ENCODE measurements at regions not wholly inside any gene's neighbourhood (a gene's known extent, or its start where the extent isn't known, plus 50 kb on each side); places are given as distances from the start of the nearest gene placed in this dataset.
"Not testable (repeated sequence)": the region's sequence is repeated elsewhere in the genome, so short reads cannot be mapped to it uniquely, and the experiment has no call there.

DNA sequence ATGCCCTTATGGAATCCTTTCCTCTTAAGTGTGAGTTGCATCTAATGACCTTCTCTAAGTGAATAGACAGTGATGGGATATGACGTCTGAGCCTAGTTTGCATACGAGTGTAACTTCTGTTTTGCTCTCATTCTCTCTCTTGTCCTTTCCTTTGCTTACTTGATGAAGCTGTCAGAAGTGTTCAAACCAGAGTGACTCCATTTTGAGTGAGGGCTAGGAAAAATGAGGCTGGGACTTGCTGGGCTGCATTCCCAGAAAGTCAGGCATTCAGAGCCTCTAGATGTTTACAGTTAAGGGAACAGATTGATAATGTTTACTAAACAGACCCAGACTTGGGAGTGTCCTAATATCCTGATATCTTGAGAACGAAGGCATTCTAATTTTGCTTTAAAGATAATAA lies 311.2 kb upstream of the SOX4 start:
- DNase-seq (ENCODE audit: low read depth) = not testable (repeated sequence)

DNA sequence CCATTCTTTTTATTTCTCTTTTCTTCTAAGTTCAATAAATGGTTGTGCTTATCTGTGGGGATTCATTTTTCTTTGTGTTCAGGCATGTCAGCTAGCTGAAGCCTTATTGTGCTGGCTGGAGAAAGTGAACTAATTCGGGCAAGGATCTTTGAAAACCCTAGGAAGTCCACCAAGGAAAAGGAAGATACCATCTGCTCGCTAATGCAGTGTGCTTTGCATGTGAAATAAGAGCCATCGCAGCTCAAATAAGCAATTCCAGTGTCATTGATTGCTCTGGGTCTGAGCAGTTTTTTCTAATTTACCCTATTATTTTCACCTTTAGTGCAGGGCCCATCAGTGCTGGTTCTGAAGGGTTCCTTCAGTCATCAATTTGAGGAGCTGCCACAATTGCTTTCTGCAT lies 309.4 kb upstream of the SOX4 start:
- no peak for DNase-seq (ENCODE audit: low read depth)

DNA sequence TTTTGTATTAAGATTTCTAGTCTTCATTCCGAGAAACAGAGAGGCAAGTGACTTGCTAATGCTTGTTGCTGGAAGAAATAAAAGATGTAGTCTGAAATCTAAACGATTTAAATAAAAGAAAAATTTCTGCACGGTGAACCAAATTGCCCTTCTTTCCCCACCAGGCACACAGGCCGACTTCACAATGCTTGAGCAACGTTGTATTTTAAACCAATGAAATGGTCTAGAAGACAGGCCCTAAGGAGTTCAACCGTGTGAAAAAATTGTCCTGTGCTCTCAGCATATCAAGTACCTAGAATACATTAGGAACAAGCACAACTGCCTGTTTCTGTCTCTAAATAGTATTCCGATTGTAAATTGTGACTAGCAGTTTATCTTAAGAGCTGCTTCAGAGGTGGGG lies 308.8 kb upstream of the SOX4 start:
- no peak for DNase-seq (ENCODE audit: low read depth)

DNA sequence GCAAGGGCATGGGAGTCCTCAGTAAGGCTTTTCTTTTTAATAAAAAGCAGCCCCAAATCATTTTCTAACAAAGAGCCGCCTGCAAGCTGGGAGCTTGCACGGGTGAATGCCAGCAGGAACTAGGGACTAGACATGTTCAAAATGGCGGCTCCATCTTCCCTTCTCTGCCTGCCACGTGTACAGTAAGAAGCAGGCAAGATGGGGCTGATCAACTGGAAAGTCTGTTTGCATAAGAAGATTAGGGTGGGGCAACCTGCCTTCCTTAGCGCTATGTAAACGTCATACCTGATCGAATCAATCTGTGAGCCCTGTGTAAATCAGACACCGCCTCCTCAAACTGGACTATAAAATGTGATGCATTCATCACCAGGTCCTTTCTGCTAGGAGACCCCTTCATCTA lies 299.4 kb upstream of the SOX4 start:
- no peak for DNase-seq (ENCODE audit: low read depth)

DNA sequence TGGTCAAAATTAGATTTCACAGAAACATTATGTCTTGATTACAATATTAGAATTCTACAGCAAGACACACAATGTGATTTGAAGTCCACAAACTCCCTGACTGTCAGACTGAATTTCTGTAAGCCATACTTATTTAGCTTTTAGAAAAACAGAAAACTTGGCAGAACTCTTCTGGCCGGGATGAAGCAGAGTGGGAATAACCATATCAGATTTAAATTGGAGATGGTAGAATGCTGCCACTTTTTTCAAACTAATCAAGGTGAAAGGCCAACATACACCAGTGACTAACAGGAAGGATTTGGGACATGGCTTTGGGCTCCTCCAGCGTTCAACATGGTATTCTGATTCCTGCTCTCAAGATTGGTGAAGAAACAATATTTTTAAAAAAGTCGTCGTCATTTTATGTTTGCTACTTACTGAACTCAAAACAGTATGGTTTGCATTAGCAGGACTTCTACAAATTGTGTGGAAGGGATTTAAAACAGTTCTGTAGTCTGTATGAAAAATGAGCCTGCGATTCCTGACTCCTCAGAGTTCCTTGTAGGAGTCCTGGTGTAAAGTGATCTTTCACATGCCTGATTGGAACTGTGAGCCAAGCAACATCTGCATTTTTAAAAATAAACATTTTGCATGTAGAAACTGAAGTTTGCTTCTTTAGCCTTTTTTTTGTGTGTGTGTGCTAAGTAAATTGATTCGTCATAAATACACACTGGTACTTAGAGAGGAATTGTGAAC lies 297.9 kb upstream of the SOX4 start:
- no peak for DNase-seq (ENCODE audit: low read depth)

DNA sequence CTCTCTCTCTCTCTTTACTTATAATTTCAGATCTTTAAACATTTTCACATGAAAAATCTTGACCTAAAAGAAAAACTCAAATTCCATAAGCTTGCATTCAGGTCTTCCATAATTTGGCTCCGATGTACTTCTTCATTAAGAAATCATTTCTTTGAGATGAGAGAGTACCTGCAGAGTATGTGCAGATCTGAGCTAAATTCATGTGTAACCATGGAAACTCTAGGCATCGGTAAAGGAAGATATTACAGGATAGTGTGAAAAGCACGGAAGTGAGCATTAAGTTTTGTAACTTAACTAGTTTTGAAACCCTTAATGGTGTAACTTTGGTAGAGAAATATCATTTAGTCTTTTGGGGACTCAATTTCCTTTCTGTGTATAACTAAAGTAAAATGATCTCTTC lies 295.9 kb upstream of the SOX4 start:
- DNase-seq (ENCODE audit: low read depth) = no peak

DNA sequence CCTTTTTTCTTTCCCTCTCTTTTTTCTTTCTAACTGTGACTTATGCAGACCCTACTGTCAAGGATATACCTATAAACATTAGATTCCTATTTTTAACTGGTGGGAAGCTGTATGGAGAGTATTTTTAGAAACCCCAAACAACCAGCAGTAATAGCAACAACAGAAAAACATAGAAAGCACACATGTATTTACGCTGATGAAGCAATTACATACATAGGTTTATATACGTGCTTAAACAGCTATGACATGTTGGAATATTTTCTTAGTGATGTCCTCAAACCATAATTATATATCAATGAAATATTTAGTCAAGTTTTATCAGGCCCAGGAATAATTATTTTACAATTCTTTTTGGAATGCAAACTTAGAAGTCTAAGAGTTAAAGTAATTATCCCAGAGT lies 294.3 kb upstream of the SOX4 start:
- no peak for DNase-seq (ENCODE audit: low read depth)

DNA sequence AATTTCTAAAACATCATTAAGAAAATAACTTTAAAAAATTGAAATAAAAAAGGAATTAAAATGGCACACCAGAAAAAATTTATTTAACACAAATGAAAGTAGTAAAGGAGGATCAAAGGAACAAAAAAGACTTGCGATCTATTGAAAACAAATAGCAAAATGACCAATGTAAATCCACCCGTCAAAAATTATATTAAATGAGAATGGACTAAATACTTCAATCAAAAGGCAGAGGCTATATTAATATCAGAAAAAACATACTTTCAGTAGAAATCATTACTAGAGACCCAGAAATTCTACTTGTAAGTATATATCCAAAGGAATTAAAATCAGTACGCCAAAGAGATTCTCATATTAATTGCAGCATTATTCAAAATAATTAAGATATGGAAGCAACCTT lies 293.1 kb upstream of the SOX4 start:
- DNase-seq (ENCODE audit: low read depth) = no peak

DNA sequence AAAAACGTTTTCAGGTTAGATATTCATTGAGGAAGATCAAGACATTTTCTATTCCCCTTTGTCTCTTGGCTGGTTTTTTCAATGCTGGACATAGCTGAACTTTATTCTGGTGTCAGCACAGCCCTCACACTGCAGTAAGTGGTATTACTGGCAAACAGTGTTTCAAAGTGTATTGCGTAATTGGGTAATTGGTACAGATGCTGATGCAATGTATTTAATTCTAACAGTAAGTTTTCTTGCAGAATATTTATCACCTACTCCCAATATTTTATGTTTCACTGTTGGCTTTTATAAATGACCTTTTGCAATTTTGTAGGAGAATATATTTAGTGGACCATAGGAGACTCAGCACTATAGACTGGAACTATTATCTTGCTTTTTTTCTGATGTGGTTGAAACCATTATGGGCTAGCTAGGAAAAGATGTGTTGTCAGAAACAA lies 287.6 kb upstream of the SOX4 start:
- no peak for DNase-seq (ENCODE audit: low read depth)

DNA sequence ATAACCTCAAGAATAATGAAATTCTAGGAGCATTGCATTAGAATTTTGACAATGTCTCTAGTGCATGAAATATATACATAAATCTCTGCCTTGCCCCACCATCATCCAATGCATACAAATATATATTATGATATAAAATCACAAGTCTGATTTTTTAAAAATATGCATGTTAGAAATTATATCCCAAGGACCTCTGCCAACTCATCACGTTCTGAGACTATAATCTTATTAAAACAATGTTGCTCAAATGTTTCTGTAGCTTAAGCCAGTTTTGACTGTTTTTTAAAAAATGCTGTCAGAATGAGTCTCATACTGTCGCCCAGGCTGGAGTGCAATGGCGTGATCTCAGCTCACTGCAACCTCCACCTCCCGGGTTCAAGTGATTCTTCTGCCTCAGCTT lies 287.0 kb upstream of the SOX4 start:
- DNase-seq (ENCODE audit: low read depth) = no peak

DNA sequence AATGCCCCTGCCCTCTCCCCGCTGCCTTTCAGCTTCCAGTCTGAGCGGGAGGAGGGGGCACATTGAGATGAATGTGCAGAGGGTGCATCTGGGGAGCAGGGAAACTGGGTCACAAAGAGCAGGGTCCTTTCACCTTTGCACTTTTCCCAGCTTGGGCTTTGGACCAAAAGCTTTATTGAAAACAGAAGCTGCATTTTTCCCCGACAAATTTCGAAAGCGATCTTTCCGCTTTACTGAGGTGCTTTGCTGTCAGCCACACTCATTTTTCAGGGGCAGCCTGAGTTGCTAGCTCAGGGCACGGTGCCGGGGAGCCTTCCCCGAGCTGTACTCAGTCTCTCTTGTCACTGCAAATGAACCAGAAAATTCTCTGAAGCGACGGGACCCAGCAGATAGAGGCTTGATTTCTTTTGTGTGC lies 283.7 kb upstream of the SOX4 start:
- no peak for DNase-seq (ENCODE audit: low read depth)

DNA sequence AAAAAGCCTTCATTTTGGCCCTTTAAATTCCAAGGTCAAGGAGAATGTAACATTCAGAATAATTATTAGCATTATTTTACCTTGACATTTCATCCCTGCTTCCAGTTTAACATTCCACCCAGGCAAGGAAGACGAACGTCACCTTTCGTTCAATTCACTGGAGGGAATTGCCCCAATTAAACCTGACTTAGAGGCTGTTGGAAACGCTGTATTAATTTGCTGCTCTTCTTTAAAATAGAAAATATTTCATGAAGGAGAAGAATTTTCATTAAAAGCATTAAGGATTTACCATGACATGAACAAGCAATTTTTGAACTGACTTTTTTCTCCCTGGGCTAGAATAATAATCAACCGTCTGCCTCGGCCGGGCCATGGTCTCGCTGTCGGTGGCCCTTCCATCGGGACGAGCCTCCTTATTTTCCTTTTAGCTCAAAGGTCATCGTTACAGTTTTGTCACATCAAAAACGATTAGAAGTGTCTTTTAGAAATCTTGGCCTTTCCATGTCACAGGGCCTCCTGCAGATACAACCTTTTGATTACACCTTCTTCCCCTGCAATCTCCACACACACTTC lies 282.9 kb upstream of the SOX4 start:
- DNase-seq (ENCODE audit: low read depth) = no peak

DNA sequence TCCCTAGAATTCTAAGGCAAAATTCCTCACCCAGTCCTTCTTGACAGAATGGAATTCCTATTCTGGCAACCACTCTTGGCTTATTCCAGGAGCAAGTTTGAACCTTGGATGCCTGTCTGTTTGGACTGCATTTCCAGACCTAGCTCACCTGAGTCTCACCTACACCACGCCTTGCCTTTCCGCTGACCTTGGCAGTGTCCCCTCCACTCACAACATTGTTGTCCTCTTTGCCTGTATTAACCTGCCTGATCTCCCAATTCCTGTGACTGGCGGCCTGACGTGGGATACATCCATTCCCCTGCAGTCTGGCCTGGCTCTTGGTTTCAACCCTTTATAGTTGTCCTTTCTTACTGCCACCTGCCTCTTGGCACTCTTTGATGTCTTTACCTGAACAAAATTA lies 281.4 kb upstream of the SOX4 start:
- no peak for DNase-seq (ENCODE audit: low read depth)

DNA sequence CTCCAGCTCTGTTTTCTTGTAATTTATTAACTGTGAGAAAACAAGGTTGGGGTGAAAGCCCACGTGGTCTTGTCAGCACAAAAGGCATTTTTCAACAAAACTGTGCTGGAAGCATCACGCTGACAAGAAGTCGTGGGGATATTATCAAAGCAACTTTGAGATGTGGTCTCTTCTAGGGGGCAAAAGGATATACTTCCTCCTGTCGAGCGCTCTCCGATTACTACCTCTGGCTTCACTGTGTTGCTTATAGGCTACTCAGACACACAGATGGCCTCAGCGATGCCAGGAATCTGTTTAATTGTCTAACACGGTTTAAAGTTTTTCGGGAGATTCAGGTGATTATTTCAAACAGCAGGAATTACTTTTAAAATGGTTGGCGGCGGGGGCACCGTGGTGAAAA lies 275.9 kb upstream of the SOX4 start:
- no peak for DNase-seq (ENCODE audit: low read depth)

DNA sequence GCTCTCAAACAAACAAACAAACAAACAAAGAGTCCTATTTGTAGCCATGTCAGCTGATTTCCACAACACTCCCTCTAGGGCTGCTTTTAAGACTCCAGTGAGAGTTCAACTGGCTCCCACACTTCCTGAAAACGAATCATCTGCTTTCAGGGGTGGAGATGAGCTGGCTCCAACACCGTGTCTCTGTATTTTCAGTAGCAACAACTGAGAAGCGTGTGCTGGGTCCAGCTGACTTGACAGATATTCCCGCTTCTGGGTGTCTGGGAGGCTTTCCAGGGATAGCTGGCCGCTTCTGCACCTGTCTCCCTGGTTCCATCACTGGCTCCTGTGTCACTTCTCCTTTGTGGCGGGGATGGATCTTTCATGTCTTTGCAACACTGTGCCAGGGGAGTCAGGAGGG lies 272.5 kb upstream of the SOX4 start:
- DNase-seq (ENCODE audit: low read depth) = no peak

DNA sequence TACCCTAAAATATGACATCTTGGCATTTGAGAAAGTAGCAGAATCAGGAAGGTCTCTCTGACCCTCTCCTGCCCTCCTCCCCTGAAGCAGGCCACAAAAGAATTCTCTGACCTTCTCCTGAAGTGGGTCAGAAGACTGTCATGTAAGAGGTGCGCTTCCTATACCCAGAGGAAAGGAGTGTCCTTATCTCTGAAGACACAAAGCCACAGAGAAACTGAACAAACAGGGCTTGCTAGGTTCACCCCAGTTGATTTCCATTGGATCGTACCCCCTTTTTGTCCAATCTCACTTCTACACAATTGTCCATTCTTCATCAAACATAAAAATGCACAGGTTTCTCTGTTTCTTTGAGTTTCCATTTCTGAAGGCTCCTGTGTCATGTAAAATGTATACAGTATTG lies 272.0 kb upstream of the SOX4 start:
- no peak for DNase-seq (ENCODE audit: low read depth)

DNA sequence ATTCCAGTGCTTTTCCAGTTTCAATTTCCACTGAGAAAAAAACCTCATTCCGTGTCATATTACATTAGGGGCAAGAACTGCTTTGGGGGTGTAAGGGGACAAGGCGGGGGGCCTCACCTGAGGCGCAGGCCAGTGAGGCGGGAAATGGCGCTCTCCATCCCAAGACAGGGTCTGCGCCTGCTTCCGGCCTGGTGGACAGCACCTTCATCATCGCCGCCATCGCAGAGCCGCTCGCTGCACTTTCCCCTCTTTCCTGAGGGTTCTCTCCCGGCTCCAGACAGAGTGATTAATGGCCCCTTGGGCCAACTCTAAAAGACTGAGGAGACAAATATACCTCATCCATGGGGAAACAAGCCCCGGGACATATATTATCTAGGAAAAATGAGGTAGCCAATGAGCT lies 270.0 kb upstream of the SOX4 start:
- no peak for DNase-seq (ENCODE audit: low read depth)

DNA sequence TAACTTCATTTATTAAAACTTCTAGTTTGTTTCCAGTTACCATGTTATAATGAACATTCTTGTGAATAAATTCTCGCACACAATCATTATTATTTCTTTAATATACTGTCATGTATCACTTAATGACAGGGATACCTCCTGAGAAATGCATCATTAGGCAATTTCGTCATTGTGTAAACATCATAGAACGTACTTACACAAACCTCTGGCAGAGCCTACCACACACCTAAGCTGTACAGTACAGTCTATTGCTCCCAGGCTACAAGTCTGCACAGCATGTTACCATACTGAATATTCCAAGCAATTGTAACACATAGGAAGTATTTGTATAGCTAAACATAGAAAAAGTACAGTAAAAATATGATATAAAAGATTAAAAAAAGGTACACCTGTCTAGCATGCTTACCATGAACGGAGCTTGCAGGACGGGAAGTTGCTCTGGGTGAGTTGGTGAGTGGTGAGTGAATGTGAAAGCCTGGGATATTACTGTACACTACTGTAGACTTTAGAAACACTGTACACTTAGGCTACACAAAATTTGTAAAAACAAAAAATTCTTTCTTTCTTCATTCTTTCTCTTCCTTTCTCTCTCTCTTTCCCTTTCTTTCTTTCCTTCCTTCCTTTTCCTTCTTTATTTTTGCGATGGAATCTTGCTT lies 268.2 kb upstream of the SOX4 start:
- DNase-seq (ENCODE audit: low read depth) = no peak

DNA sequence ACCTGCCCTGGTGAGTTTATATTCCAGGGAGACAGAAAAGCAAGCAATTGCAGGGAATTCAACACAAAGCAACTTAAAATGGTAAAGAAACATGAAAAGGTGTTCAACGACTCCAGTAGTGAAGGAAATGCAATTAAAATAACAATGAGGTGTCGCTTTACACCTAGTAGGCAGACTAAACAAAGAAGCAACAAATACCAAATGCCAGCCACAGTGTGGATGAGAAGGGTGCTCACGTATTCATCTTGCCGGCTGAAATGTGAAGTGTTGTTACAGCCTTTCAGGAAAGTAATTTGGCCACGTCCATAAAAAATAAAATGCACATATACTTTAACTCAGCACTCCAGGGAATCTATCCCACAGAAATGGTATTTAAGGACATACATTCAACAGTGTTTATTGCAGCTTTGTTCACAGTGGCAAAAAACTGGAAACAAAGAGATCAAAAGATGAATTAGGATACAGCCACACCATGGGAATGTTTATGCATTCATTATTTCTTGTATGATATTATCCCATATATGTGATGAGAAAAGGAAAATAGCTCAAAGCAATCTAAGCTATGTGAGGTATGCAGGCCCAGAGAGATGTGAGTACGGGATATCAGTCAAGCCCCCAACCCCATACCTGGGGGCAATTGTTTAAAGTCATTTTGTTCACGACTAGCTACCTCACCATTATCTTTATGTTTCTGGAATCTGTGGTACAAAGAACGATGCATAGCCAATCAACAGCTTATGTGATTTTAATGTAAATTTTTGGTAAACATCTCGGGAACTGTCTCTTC lies 266.0 kb upstream of the SOX4 start:
- no peak for DNase-seq (ENCODE audit: low read depth)

DNA sequence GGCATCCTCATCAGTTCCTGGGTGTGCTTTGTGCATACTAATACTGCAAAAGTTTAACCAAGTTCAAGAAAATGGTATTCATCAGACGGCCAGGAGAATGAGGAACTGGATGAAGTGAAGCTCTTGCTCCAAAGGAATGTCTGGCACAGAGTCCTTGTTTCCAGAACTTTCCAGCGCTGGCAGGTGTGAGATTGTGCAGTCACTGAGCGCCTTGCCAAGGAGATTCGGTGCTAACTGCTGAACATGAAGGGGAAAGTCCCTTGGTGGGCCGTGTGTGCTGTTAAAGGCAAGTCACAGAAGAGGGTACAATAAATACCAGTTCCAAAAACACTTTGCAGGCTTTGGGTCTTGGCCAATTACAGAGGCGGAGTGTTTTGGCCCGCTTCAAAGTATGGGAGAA lies 262.3 kb upstream of the SOX4 start:
- no peak for DNase-seq (ENCODE audit: low read depth)

DNA sequence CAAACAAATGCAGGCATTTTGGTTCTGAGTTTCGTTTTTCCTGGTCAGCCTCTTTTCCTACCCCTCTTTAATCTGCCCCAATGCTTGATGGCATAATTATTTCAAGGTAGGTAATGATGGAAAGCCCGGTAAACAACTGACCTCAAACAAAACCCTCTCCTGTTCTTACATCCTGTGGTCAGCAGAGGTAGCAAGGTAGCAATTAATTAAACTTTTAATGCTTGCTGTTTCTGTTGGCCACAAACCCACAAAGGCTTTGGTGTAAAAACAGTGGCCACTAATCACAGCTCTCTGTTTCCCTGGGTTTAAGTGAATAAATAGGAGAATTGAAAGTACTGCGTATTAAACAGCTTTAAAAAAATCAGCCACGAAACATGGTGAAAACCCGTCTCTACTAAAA lies 261.5 kb upstream of the SOX4 start:
- DNase-seq (ENCODE audit: low read depth) = no peak

DNA sequence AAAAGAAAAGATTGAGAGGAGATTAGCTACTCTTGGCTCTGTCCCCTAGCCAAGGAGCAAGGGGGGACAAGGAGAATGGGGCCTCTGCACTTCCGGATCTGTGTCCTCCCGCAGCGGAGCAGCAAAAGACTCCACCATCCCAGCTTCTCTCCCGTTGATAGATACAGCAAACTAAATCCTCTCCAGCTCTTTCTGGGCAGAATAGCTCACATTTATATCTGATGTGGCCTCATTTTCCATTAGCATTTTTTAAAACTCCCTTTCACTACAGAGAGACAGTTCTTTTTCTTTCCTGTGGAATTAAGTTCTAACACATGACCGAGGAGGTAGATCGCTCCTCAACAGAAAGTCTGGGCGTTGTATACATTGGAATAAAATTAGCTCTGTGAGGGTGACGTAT lies 260.9 kb upstream of the SOX4 start:
- DNase-seq (ENCODE audit: low read depth) = no peak

DNA sequence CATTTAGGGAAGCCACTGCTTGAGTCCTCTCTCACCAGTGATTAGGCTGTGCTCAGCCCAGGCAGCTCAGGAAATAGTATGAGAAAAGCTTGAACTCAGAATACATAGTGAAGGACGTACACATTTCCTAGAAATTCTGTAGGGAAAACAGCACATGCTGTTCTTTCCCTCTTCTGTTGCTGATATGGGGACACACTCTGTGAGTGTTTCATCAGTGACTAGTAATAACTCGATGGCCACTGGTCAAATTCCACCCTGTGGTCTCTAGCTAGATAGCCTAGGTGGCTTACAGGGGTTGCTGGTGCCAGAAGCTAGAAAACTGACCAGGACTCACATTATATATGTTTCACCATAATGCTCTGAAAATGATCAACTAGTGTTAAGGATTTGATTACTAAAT lies 259.8 kb upstream of the SOX4 start:
- no peak for DNase-seq (ENCODE audit: low read depth)
